HuH-7.5 (cell line): ENCODE measurements at regions not wholly inside any gene's neighbourhood (a gene's known extent, or its start where the extent isn't known, plus 50 kb on each side); places are given as distances from the start of the nearest gene placed in this dataset.
"Not testable (repeated sequence)": the region's sequence is repeated elsewhere in the genome, so short reads cannot be mapped to it uniquely, and the experiment has no call there.

Experiments
- DNase-seq: peaks from one replicate; pipeline ENCODE4 v3.0.0; 2011; ENCODE audit warnings: low spot score

- DNase-seq, result not testable (repeated sequence)
Measured at GRCh38 chr10:78096486-78096885, 62.8 kb downstream of the RPS24 start.

- DNase-seq, result not testable (repeated sequence)
Measured at GRCh38 chr10:78102593-78102992, 68.9 kb downstream of the RPS24 start.

GRCh38 chr10:78109210-78109609, 75.5 kb downstream of the RPS24 start:
- no peak for DNase-seq

- DNase-seq, result no peak
Measured at GRCh38 chr10:78115135-78115853, 81.6 kb downstream of the RPS24 start.

GRCh38 chr10:78116361-78116760, 82.7 kb downstream of the RPS24 start:
- DNase-seq, result no peak

- DNase-seq, result no peak
Measured at GRCh38 chr10:78118591-78118990, 84.9 kb downstream of the RPS24 start.

- DNase-seq, result no peak
Measured at GRCh38 chr10:78121801-78122200, 88.1 kb downstream of the RPS24 start.

- no peak for DNase-seq
Measured at GRCh38 chr10:78124167-78124566, 90.5 kb downstream of the RPS24 start.

- DNase-seq, result no peak
Measured at GRCh38 chr10:78129211-78129610, 95.5 kb downstream of the RPS24 start.

- no peak for DNase-seq
Measured at GRCh38 chr10:78130966-78131710, 97.5 kb downstream of the RPS24 start.

GRCh38 chr10:78134773-78135306, 101.2 kb downstream of the RPS24 start:
- peak; percentile 33 for DNase-seq

- no peak for DNase-seq
Measured at GRCh38 chr10:78137147-78137546, 103.5 kb downstream of the RPS24 start.

GRCh38 chr10:78139341-78139740, 105.7 kb downstream of the RPS24 start:
- DNase-seq, result no peak

GRCh38 chr10:78140066-78140630, 106.5 kb downstream of the RPS24 start:
- no peak for DNase-seq

GRCh38 chr10:78143576-78143975, 109.9 kb downstream of the RPS24 start:
- DNase-seq, result no peak

GRCh38 chr10:78146200-78146599, 112.5 kb downstream of the RPS24 start:
- DNase-seq, result no peak

- DNase-seq, result no peak
Measured at GRCh38 chr10:78147202-78147601, 113.5 kb downstream of the RPS24 start.

- no peak for DNase-seq
Measured at GRCh38 chr10:78148216-78148960, 114.7 kb downstream of the RPS24 start.

GRCh38 chr10:78148961-78149612, 115.4 kb downstream of the RPS24 start:
- no peak for DNase-seq

GRCh38 chr10:78150756-78151155, 117.1 kb downstream of the RPS24 start:
- DNase-seq, result no peak

- DNase-seq, result no peak
Measured at GRCh38 chr10:78155722-78156121, 122.1 kb downstream of the RPS24 start.

- DNase-seq, result no peak
Measured at GRCh38 chr10:78160591-78160990, 126.9 kb downstream of the RPS24 start.
